ENCODE measurements at regions not wholly inside any gene's neighbourhood (a gene's known extent, or its start where the extent isn't known, plus 50 kb on each side); places are given as distances from the start of the nearest gene placed in this dataset.

GRCh38 chr2:9705196-9705595 is 74.4 kb upstream of the YWHAQ start:
- TF ChIP-seq CTCF (IDR thresholded peaks at IDR 0.05; ENCODE audit: low read length, missing control alignments): no peak
- no peak overlapping the region for H3K4me3 ChIP-seq (replicated peaks; ENCODE audit: low read depth, low read length)
- DNase-seq (ENCODE audit: low read depth): no peak

GRCh38 chr2:9707008-9707407 is 76.2 kb upstream of the YWHAQ start:
- H3K4me3 ChIP-seq (replicated peaks; ENCODE audit: low read depth, low read length): no peak overlapping the region
- no peak for DNase-seq (ENCODE audit: low read depth)
- no peak for TF ChIP-seq CTCF (IDR thresholded peaks at IDR 0.05; ENCODE audit: low read length, missing control alignments)

GRCh38 chr2:9707611-9708160 is 76.9 kb upstream of the YWHAQ start:
- no peak for DNase-seq (ENCODE audit: low read depth)
- TF ChIP-seq CTCF (IDR thresholded peaks at IDR 0.05; ENCODE audit: low read length, missing control alignments): no peak
- H3K4me3 ChIP-seq (replicated peaks; ENCODE audit: low read depth, low read length): no peak overlapping the region

DNA sequence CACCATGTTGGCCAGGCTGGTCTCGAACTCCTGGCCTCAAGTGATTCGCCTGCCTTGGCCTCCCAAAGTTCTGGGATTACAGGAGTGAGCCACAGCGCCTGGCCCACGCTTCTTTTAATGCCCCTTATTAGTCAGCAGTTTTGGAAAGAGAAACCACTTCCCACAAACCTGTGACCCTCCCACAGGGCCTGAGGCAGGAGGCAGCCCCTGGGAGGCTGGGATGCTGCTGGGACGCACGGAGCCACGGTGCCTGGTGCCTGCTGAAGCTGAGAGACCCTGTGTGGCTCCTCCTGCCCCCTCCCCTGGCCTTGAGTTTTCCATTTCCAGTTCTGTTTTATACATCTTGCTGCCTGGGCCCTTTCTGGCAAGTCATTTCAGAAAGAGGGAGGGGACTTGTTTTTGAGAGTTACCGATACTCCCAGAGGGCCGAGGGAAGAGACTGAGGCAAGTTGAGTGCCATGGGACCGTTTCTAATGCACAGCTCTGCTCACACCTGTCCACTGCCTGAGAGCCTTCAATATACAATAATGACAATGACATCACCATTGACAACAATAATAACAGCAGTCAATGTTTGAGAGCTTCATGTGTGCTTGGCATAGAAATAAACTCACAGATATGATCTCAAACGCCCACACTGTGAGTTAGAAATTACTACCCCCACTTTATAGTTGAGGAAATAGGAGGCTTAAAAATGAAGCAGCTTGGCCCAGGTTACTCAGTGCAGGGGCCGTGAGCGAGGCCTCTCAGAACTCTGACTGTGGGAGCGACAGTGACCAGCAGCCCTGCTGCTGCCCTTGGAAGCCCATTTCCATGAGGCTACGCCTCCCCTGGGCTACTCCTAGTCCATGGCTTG is 78.1 kb upstream of the YWHAQ start:
- no peak for DNase-seq (ENCODE audit: low read depth)
- H3K4me3 ChIP-seq (replicated peaks; ENCODE audit: low read depth, low read length): no peak overlapping the region
- TF ChIP-seq CTCF (IDR thresholded peaks at IDR 0.05; ENCODE audit: low read length, missing control alignments): no peak

- no peak for DNase-seq (ENCODE audit: low read depth)
- no peak overlapping the region for H3K4me3 ChIP-seq (replicated peaks; ENCODE audit: low read depth, low read length)
- TF ChIP-seq CTCF (IDR thresholded peaks at IDR 0.05; ENCODE audit: low read length, missing control alignments): no peak
Observed at GRCh38 chr2:9709539-9710285, 78.9 kb upstream of the YWHAQ start.

GRCh38 chr2:9710311-9710710 is 79.5 kb upstream of the YWHAQ start:
- DNase-seq (ENCODE audit: low read depth): no peak
- no peak for TF ChIP-seq CTCF (IDR thresholded peaks at IDR 0.05; ENCODE audit: low read length, missing control alignments)
- no peak overlapping the region for H3K4me3 ChIP-seq (replicated peaks; ENCODE audit: low read depth, low read length)

Measured in fibroblast of pulmonary artery (primary cell).